ENCODE measurements at regions not wholly inside any gene's neighbourhood (a gene's known extent, or its start where the extent isn't known, plus 50 kb on each side); places are given as distances from the start of the nearest gene placed in this dataset.

GRCh38 chr14:66233591-66233990, 252.6 kb upstream of the CCDC196 start:
- H3K9me3 ChIP-seq: no peaks in the 10 kb centered on the region
- H3K27me3 ChIP-seq: peaks cover 0 to 20% (median 0%) of the 10 kb centered on the region in 9 donors
- ATAC-seq (no peak), DNase-seq (no peak)
- H3K36me3 ChIP-seq: no peaks in the 10 kb centered on the region
- no peak overlapping the region for H3K4me3 ChIP-seq
- intact Hi-C loops (cut with DNase I): no loop called here
- WGBS, 4 donors: 30 to 39% (median 33%) methylated on average over 4 of the region's 4 CpGs
- peaks cover 0 to 5% (median 0%) of the 10 kb centered on the region in 12 donors for H3K4me1 ChIP-seq
- TF ChIP-seq POLR2A (IDR thresholded peaks at IDR 0.05) (no peak), CTCF (IDR thresholded peaks at IDR 0.05) (no peak)
- no peak overlapping the region for H3K27ac ChIP-seq

- 53 to 80% (median 74%) methylated on average over 2 of the region's 2 CpGs for WGBS, 4 donors
- intact Hi-C loops (cut with DNase I): no loop called here
- Histone ChIP-seq H3K36me3 (no peaks in the 10 kb centered on the region), H3K9me3 (no peaks in the 10 kb centered on the region), H3K27me3 (peaks cover 0 to 20% (median 0%) of the 10 kb centered on the region in 9 donors), H3K4me1 (peaks cover 0 to 8% (median 0%) of the 10 kb centered on the region in 12 donors), H3K27ac (no peak overlapping the region), H3K4me3 (no peak overlapping the region)
- ATAC-seq (no peak), DNase-seq (no peak)
- TF ChIP-seq POLR2A (IDR thresholded peaks at IDR 0.05) (no peak), CTCF (IDR thresholded peaks at IDR 0.05) (no peak)
Measured at GRCh38 chr14:66234411-66234810, 251.8 kb upstream of the CCDC196 start.

- intact Hi-C loops (cut with DNase I): no loop called here
- Histone ChIP-seq H3K27ac (no peak overlapping the region), H3K27me3 (peaks cover 0 to 20% (median 0%) of the 10 kb centered on the region in 9 donors), H3K9me3 (no peaks in the 10 kb centered on the region), H3K36me3 (no peaks in the 10 kb centered on the region), H3K4me1 (peaks cover 0 to 8% (median 0%) of the 10 kb centered on the region in 12 donors), H3K4me3 (no peak overlapping the region)
- WGBS, 4 donors: 48 to 61% (median 51%) methylated on average over 4 of the region's 4 CpGs
- TF ChIP-seq CTCF (IDR thresholded peaks at IDR 0.05) (no peak), POLR2A (IDR thresholded peaks at IDR 0.05) (no peak)
- DNase-seq (no peak), ATAC-seq (no peak)
Measured at GRCh38 chr14:66237741-66238140, 248.4 kb upstream of the CCDC196 start.

GRCh38 chr14:66238969-66239368, 247.2 kb upstream of the CCDC196 start:
- TF ChIP-seq CTCF (IDR thresholded peaks at IDR 0.05) (no peak), POLR2A (IDR thresholded peaks at IDR 0.05) (no peak)
- no peak overlapping the region for H3K4me3 ChIP-seq
- no peak overlapping the region for H3K27ac ChIP-seq
- H3K4me1 ChIP-seq: peaks cover 0 to 8% (median 0%) of the 10 kb centered on the region in 12 donors
- DNase-seq: no peak
- peak in 2 of 4 donors; percentile 39 to 51 for ATAC-seq
- WGBS, 4 donors: 28 to 55% (median 41%) methylated on average over 1 of the region's 1 CpG
- intact Hi-C loops (cut with DNase I): no loop called here
- no peaks in the 10 kb centered on the region for H3K36me3 ChIP-seq
- H3K9me3 ChIP-seq: no peaks in the 10 kb centered on the region
- peaks cover 0 to 20% (median 0%) of the 10 kb centered on the region in 9 donors for H3K27me3 ChIP-seq
